IMR-90 (cell line): ENCODE measurements at regions not wholly inside any gene's neighbourhood (a gene's known extent, or its start where the extent isn't known, plus 50 kb on each side); places are given as distances from the start of the nearest gene placed in this dataset.

Experiments used
- ATAC-seq: fragments of 200-7000 bp; cut with Tn5 transposase; 2 replicates; pipeline ENCODE4 v1.9.1; 2020; ENCODE audit warnings: low read depth, mild to moderate bottlenecking, moderate library complexity
- BruUV-seq: library from RNA; stranded (reverse); fragments of 400-500 nt; replicated peaks from 2 replicates; lab custom pipeline; 2021; lab: Mats Ljungman, UMichigan
- CTCF ChIA-PET: fragments of 300-600 bp; formaldehyde crosslinking; extraction: SDS; loops from one replicate; lab custom pipeline; 2021; ENCODE audit warnings: antibody characterized with exemption; lab: Yijun Ruan, JAX
- POLR2A ChIA-PET: fragments of 300-600 bp; sonication (Branson Sonifier 250); formaldehyde crosslinking; loops from one replicate; lab custom pipeline; 2022; ENCODE audit warnings: antibody characterized with exemption; ENCODE audit not compliant: unreplicated experiment; lab: Charles Lee
- DNase-seq: peaks from one replicate; pipeline ENCODE4 v3.0.0; 2013
- H2AFZ ChIP-seq: replicated peaks from 2 replicates; pipeline ENCODE3; 2013; ENCODE audit warnings: low read length, mild to moderate bottlenecking; ENCODE audit not compliant: poor library complexity
- H2AK5ac ChIP-seq: 2 replicates; pipeline ENCODE4 v1.6.1; 2013; ENCODE audit warnings: low read depth, low read length, inconsistent platforms
- H2AK9ac ChIP-seq: replicated peaks from 2 replicates; pipeline ENCODE3; 2013; ENCODE audit warnings: mild to moderate bottlenecking, low read depth, low read length, moderate library complexity; ENCODE audit not compliant: poor library complexity
- H2BK120ac ChIP-seq: 2 replicates; pipeline ENCODE4 v1.6.1; 2013; ENCODE audit warnings: low read depth, low read length, inconsistent platforms
- H2BK15ac ChIP-seq: 3 replicates; pipeline ENCODE4 v1.6.1; 2013; ENCODE audit warnings: low read depth, low read length, inconsistent platforms
- H2BK20ac ChIP-seq: 2 replicates; pipeline ENCODE4 v1.6.1; 2013; ENCODE audit warnings: low read depth, mild to moderate bottlenecking, inconsistent platforms, low read length, moderate library complexity
- H2BK5ac ChIP-seq: 2 replicates; pipeline ENCODE4 v1.6.1; 2013; ENCODE audit warnings: mild to moderate bottlenecking, low read depth, low read length, inconsistent platforms; ENCODE audit not compliant: poor library complexity, severe bottlenecking
- H3K14ac ChIP-seq: replicated peaks from 2 replicates; pipeline ENCODE4 v1.6.1; 2013; ENCODE audit warnings: low read depth, low read length, inconsistent platforms
- H3K18ac ChIP-seq: 2 replicates; pipeline ENCODE4 v1.6.1; 2013; ENCODE audit warnings: low read depth, low read length, control low read depth
- H3K23ac ChIP-seq: 2 replicates; pipeline ENCODE4 v1.6.1; 2013; ENCODE audit warnings: low read depth, low read length, inconsistent platforms
- H3K27ac ChIP-seq: 2 replicates; pipeline ENCODE4 v1.5.1; 2013; ENCODE audit warnings: mild to moderate bottlenecking, control low read depth, low read length; ENCODE audit not compliant: insufficient read depth
- H3K27me3 ChIP-seq: 2 replicates; pipeline ENCODE4 v1.6.1; 2013; ENCODE audit warnings: low read length; ENCODE audit not compliant: control insufficient read depth, insufficient read depth
- H3K36me3 ChIP-seq: 2 replicates; pipeline ENCODE4 v1.6.1; 2013; ENCODE audit warnings: low read length, mixed read lengths; ENCODE audit not compliant: control insufficient read depth, insufficient read depth
- H3K4ac ChIP-seq: 2 replicates; pipeline ENCODE4 v1.6.1; 2013; ENCODE audit warnings: low read depth, low read length, inconsistent platforms
- H3K4me1 ChIP-seq: 2 replicates; pipeline ENCODE4 v1.6.1; 2013; ENCODE audit warnings: low read length, mixed read lengths; ENCODE audit not compliant: control insufficient read depth, insufficient read depth
- H3K4me2 ChIP-seq: 2 replicates; pipeline ENCODE4 v1.6.1; 2013; ENCODE audit warnings: low read depth, mild to moderate bottlenecking, control low read depth, low read length, moderate library complexity
- H3K4me3 ChIP-seq: 2 replicates; pipeline ENCODE4 v1.5.1; 2013; ENCODE audit warnings: low read depth, mild to moderate bottlenecking, control low read depth, low read length, moderate library complexity; ENCODE audit not compliant: insufficient read depth
- H3K56ac ChIP-seq: 2 replicates; pipeline ENCODE4 v1.6.1; 2013; ENCODE audit warnings: low read length, inconsistent platforms; ENCODE audit not compliant: insufficient read depth; ENCODE audit errors: extremely low read depth
- H3K79me1 ChIP-seq, 2 experiments: 2 replicates each; pipeline ENCODE4 v1.6.1; 2013; ENCODE audit warnings: low read length in 2 of 2, inconsistent platforms in 1 of 2, low read depth in 1 of 2
- H3K9ac ChIP-seq: 2 replicates; pipeline ENCODE4 v1.6.1; 2013; ENCODE audit warnings: low read depth, low read length, control low read depth
- H3K9me1 ChIP-seq: 2 replicates; pipeline ENCODE4 v1.6.1; 2013; ENCODE audit warnings: low read length, inconsistent platforms; ENCODE audit not compliant: insufficient read depth
- H3K9me3 ChIP-seq: 2 replicates; pipeline ENCODE4 v1.6.1; 2013; ENCODE audit warnings: low read length; ENCODE audit not compliant: control insufficient read depth, insufficient read depth
- H4K20me1 ChIP-seq: 2 replicates; pipeline ENCODE4 v1.6.1; 2013; ENCODE audit warnings: low read length, inconsistent platforms; ENCODE audit not compliant: insufficient read depth
- H4K5ac ChIP-seq: 2 replicates; pipeline ENCODE4 v1.6.1; 2013; ENCODE audit warnings: mild to moderate bottlenecking, low read depth, low read length, control low read depth
- H4K8ac ChIP-seq, 2 experiments: 2 replicates each; pipeline ENCODE4 v1.6.1; 2013; ENCODE audit warnings: low read depth in 2 of 2, low read length in 2 of 2, control low read depth in 1 of 2, inconsistent platforms in 1 of 2
- H4K91ac ChIP-seq: 2 replicates; pipeline ENCODE4 v1.6.1; 2013; ENCODE audit warnings: low read depth, low read length, inconsistent platforms; ENCODE audit not compliant: insufficient read depth
- CEBPB ChIP-seq: IDR thresholded peaks from 2 replicates; pipeline ENCODE4 v1.6.1; 2012; ENCODE audit warnings: low read depth, low read length, improper control_type of control experiment
- FOS ChIP-seq: fragments of 150-350 bp; IDR thresholded peaks from 2 replicates; pipeline ENCODE4 v1.6.1; 2016; ENCODE audit warnings: low read depth, low read length
- MAZ ChIP-seq: IDR thresholded peaks from 2 replicates; pipeline ENCODE4 v1.6.1; 2012; ENCODE audit warnings: low read depth, mild to moderate bottlenecking, low read length, improper control_type of control experiment, moderate library complexity, borderline replicate concordance
- NFE2L2 ChIP-seq: fragments of 150-350 bp; IDR thresholded peaks from 2 replicates; pipeline ENCODE4 v1.6.1; 2016; ENCODE audit warnings: low read depth, mild to moderate bottlenecking, low read length
- RAD21 ChIP-seq: IDR thresholded peaks from 2 replicates; pipeline ENCODE4 v1.6.1; 2012; ENCODE audit warnings: low read length, improper control_type of control experiment
- SMC3 ChIP-seq: fragments of 150-350 bp; IDR thresholded peaks from 2 replicates; pipeline ENCODE4 v1.6.1; 2016; ENCODE audit warnings: low read depth, mild to moderate bottlenecking, antibody characterized with exemption, low read length, moderate library complexity
- WGBS, 2 experiments: methylation state at CpG; one replicate each; pipeline versions ENCODE4 v1.1.5 to v1.1.7; 2013; ENCODE audit warnings: missing lambda C conversion rate in 2 of 2; ENCODE audit not compliant: insufficient read length in 1 of 2; ENCODE audit errors: extremely low coverage in 2 of 2; 5-methylcytosine and 5-hydroxymethylcytosine counted together
- dilution Hi-C: fragments of 300-500 bp; cut with HindIII; formaldehyde crosslinking; loops from one replicate; pipeline ENCODE4 v1.14.3; 2018; ENCODE audit warnings: low sequenced_read_pairs; ENCODE audit not compliant: unreplicated experiment
- in situ Hi-C: fragments of 300-500 bp; cut with MboI; formaldehyde crosslinking; loops from 3 replicates; pipeline ENCODE4 v1.14.3; 2019; ENCODE audit warnings: low sequenced_read_pairs, inconsistent platforms, mixed read lengths
- intact Hi-C: fragments of 100-400 bp; cut with micrococcal nuclease; formaldehyde crosslinking; loops from 2 replicates; pipeline ENCODE4 v1.10.0; 2022
- TF ChIP-seq, protein P1 (sequence below): fragments of 150-350 bp; IDR thresholded peaks from 2 replicates; pipeline ENCODE4 v1.6.1; 2017; ENCODE audit warnings: mild to moderate bottlenecking, antibody characterized with exemption, low read length, low read depth

DNA sequence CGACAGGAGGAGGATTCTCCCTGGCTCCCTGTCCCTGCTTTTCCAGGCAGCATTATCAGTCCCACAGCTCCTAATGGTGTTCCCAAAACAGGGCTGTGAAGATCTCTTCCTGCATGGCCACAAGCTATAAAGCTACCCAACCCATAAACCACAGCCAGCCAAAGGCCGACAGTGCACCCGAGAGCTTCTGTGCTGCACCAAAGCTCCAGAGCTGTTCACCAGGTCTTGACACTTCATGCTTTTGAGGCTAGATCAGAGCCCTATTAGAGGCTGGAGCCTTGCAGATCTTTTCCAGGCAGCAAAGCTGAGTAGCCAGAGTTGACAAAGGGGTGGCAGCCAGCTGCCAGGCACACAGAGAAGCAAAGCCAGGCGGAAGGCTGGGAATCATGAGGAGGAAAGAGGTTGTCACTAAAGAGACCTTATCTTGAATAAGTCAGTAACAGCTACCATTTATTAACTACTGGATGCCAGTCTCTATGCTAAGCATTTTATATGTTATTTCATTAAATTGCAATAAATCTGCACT, 180.4 kb downstream of the KATNAL1 start:
- no peak overlapping the region for H3K4ac ChIP-seq
- H3K27ac ChIP-seq = no peak overlapping the region
- no peak overlapping the region for H3K4me2 ChIP-seq
- DNase-seq (peak; percentile 61), ATAC-seq (peak; percentile 38)
- no peaks in the 10 kb centered on the region for H3K36me3 ChIP-seq
- H3K9me3 ChIP-seq = no peaks in the 10 kb centered on the region
- H3K4me1 ChIP-seq = peaks cover 11% of the 10 kb centered on the region
- no peak overlapping the region for H2BK15ac ChIP-seq
- H3K23ac ChIP-seq = no peak overlapping the region
- no peak overlapping the region for H2BK5ac ChIP-seq
- no peaks in the 10 kb centered on the region for H3K79me1 ChIP-seq
- no peak overlapping the region for H3K56ac ChIP-seq
- CTCF ChIA-PET = no interaction called here
- H2AFZ ChIP-seq = peak overlapping the region; percentile 25
- TF ChIP-seq, protein P1, sequence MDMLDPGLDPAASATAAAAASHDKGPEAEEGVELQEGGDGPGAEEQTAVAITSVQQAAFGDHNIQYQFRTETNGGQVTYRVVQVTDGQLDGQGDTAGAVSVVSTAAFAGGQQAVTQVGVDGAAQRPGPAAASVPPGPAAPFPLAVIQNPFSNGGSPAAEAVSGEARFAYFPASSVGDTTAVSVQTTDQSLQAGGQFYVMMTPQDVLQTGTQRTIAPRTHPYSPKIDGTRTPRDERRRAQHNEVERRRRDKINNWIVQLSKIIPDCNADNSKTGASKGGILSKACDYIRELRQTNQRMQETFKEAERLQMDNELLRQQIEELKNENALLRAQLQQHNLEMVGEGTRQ = no peak
- TF ChIP-seq MAZ (no peak), SMC3 (no peak), CEBPB (no peak), NFE2L2 (no peak), RAD21 (no peak), FOS (no peak)
- dilution Hi-C loops = no loop called here
- intact Hi-C loops = no loop called here
- no TSS peak for BruUV-seq
- H3K9ac ChIP-seq = no peak overlapping the region
- in situ Hi-C loops = loop anchor here (25.0 kb wide), 1 partner anchor 910 kb away; no protein-coding TSS in a partner anchor
- 0 out of 2 replicates have a peak, but pooled peaks cover 3% of the 10 kb centered on the region for H3K9me1 ChIP-seq
- H3K14ac ChIP-seq = no peak overlapping the region
- H4K5ac ChIP-seq = no peak overlapping the region
- no CpG with 5 or more reads among the region's 4 CpGs for WGBS, 2 experiments
- no peak overlapping the region for H3K18ac ChIP-seq
- H2AK5ac ChIP-seq = no peak overlapping the region
- H2BK120ac ChIP-seq = no peak overlapping the region
- no peak overlapping the region for H4K8ac ChIP-seq
- POLR2A ChIA-PET = no interaction called here
- no peak overlapping the region for H2BK20ac ChIP-seq
- no peak overlapping the region for H4K91ac ChIP-seq
- H2AK9ac ChIP-seq = no peak overlapping the region
- H3K27me3 ChIP-seq = no peaks in the 10 kb centered on the region
- no peak overlapping the region for H3K4me3 ChIP-seq
- H4K20me1 ChIP-seq = no peaks in the 10 kb centered on the region
